ENCODE measurements at regions not wholly inside any gene's neighbourhood (a gene's known extent, or its start where the extent isn't known, plus 50 kb on each side); places are given as distances from the start of the nearest gene placed in this dataset.

GRCh38 chr3:161987933-161988332 is 491.3 kb downstream of the OTOL1 start:
- WGBS (ENCODE audit: insufficient coverage) = no CpG with 5 or more reads among the region's 1 CpG
- Histone ChIP-seq H3K79me2 (ENCODE audit: insufficient read depth, low read length) (no peaks in the 10 kb centered on the region), H3K4me3 (replicated peaks in 1 of 3; ENCODE audit: low read depth in 2 of 3, low read length in 3 of 3) (no peak overlapping the region), H4K20me1 (ENCODE audit: insufficient read depth, low read length) (no peaks in the 10 kb centered on the region), H3K27ac (ENCODE audit: low read depth in 1 of 2, low read length in 2 of 2) (no peak overlapping the region), H3K27me3 (ENCODE audit: control insufficient read depth in 2 of 2, insufficient read depth in 2 of 2, low read length in 2 of 2) (no peaks in the 10 kb centered on the region), H3K4me1 (ENCODE audit: control insufficient read depth in 1 of 2, insufficient read depth in 2 of 2, low read length in 2 of 2) (no peaks in the 10 kb centered on the region), H3K4me2 (replicated peaks; ENCODE audit: extremely low read depth, low read length, poor library complexity, severe bottlenecking) (no peak overlapping the region), H3K9me3 (replicated peaks in 1 of 2; ENCODE audit: control insufficient read depth in 1 of 2, insufficient read depth in 1 of 2, low read length in 2 of 2) (peaks cover 0 to under 1% of the 10 kb centered on the region in 2 donors), H3K36me3 (replicated peaks in 1 of 2; ENCODE audit: control insufficient read depth in 1 of 2, insufficient read depth in 2 of 2, low read length in 2 of 2) (no peaks in the 10 kb centered on the region), H2AFZ (ENCODE audit: insufficient read depth, low read depth, low read length, poor library complexity, severe bottlenecking) (no peak overlapping the region), H3K9ac (ENCODE audit: insufficient read depth, low read length, poor library complexity, severe bottlenecking) (no peak overlapping the region)
- intact Hi-C loops (cut with micrococcal nuclease) = no loop called here
- no peaks in the 10 kb centered on the region for H3K27me3 Mint-ChIP-seq (ENCODE audit: low read depth in 3 of 3)
- DNase-seq = no peak
- H3K36me3 Mint-ChIP-seq = no peaks in the 10 kb centered on the region
- no peak overlapping the region for H3K27ac Mint-ChIP-seq
- no peak overlapping the region for H3K4me3 Mint-ChIP-seq
- H3K4me1 Mint-ChIP-seq = no peaks in the 10 kb centered on the region
- TF ChIP-seq CTCF (IDR thresholded peaks at IDR 0.05) = no peak
- H3K9me3 Mint-ChIP-seq = peaks cover 0 to 2% (median 0%) of the 10 kb centered on the region in 7 donors

- H3K9me3 ChIP-seq (replicated peaks in 1 of 2; ENCODE audit: control insufficient read depth in 1 of 2, insufficient read depth in 1 of 2, low read length in 2 of 2) = no peaks in the 10 kb centered on the region
- TF ChIP-seq CTCF (IDR thresholded peaks at IDR 0.05) = no peak
- no peaks in the 10 kb centered on the region for H4K20me1 ChIP-seq (ENCODE audit: insufficient read depth, low read length)
- WGBS (ENCODE audit: insufficient coverage) = 91% methylated on average over 1 of the region's 1 CpG
- Mint-ChIP-seq H3K27ac (no peak overlapping the region), H3K4me3 (no peak overlapping the region), H3K36me3 (no peaks in the 10 kb centered on the region), H3K4me1 (no peaks in the 10 kb centered on the region), H3K9me3 (peaks cover 0 to 2% (median 0%) of the 10 kb centered on the region in 7 donors), H3K27me3 (ENCODE audit: low read depth in 3 of 3) (no peaks in the 10 kb centered on the region)
- intact Hi-C loops (cut with micrococcal nuclease) = no loop called here
- no peak overlapping the region for H3K4me3 ChIP-seq (replicated peaks in 1 of 3; ENCODE audit: low read depth in 2 of 3, low read length in 3 of 3)
- H3K27ac ChIP-seq (ENCODE audit: low read depth in 1 of 2, low read length in 2 of 2) = no peak overlapping the region
- no peaks in the 10 kb centered on the region for H3K36me3 ChIP-seq (replicated peaks in 1 of 2; ENCODE audit: control insufficient read depth in 1 of 2, insufficient read depth in 2 of 2, low read length in 2 of 2)
- no peak overlapping the region for H3K9ac ChIP-seq (ENCODE audit: insufficient read depth, low read length, poor library complexity, severe bottlenecking)
- no peaks in the 10 kb centered on the region for H3K4me1 ChIP-seq (ENCODE audit: control insufficient read depth in 1 of 2, insufficient read depth in 2 of 2, low read length in 2 of 2)
- DNase-seq = no peak
- no peak overlapping the region for H2AFZ ChIP-seq (ENCODE audit: insufficient read depth, low read depth, low read length, poor library complexity, severe bottlenecking)
- no peaks in the 10 kb centered on the region for H3K27me3 ChIP-seq (ENCODE audit: control insufficient read depth in 2 of 2, insufficient read depth in 2 of 2, low read length in 2 of 2)
- no peak overlapping the region for H3K4me2 ChIP-seq (replicated peaks; ENCODE audit: extremely low read depth, low read length, poor library complexity, severe bottlenecking)
- no peaks in the 10 kb centered on the region for H3K79me2 ChIP-seq (ENCODE audit: insufficient read depth, low read length)
These were observed 492.4 kb downstream of the OTOL1 start for GRCh38 chr3:161989012-161989411.

All from CD14-positive monocyte (primary cell).